NCI-H1417 treated with DMSO at 0.1 percent for 48 hours (cell line): ENCODE measurements at regions not wholly inside any gene's neighbourhood (a gene's known extent, or its start where the extent isn't known, plus 50 kb on each side); places are given as distances from the start of the nearest gene placed in this dataset.

Experiments used
- DNase-seq: peaks from one replicate; lab custom pipeline; 2025; lab: John Stamatoyannopoulos, UW

- no peak for DNase-seq
These were observed 87.4 kb upstream of the ZMIZ1 start for GRCh38 chr10:78981257-78981969.

GRCh38 chr10:78981970-78982281 is 86.8 kb upstream of the ZMIZ1 start:
- no peak for DNase-seq

GRCh38 chr10:78982726-78983125 is 86.0 kb upstream of the ZMIZ1 start:
- DNase-seq = no peak

GRCh38 chr10:78983608-78984007 is 85.2 kb upstream of the ZMIZ1 start:
- DNase-seq = no peak

- DNase-seq = no peak
These were observed 82.6 kb upstream of the ZMIZ1 start for GRCh38 chr10:78985973-78986818.

- DNase-seq = no peak
These were observed 77.6 kb upstream of the ZMIZ1 start for GRCh38 chr10:78991187-78991586.

- no peak for DNase-seq
These were observed 76.4 kb upstream of the ZMIZ1 start for GRCh38 chr10:78992333-78992732.

- no peak for DNase-seq
These were observed 75.4 kb upstream of the ZMIZ1 start for GRCh38 chr10:78993261-78993945.

- DNase-seq = no peak
These were observed 72.6 kb upstream of the ZMIZ1 start for GRCh38 chr10:78995987-78996791.

GRCh38 chr10:78996792-78997129 is 72.0 kb upstream of the ZMIZ1 start:
- no peak for DNase-seq

GRCh38 chr10:78997635-78998618 is 70.8 kb upstream of the ZMIZ1 start:
- DNase-seq = no peak

- DNase-seq = no peak
These were observed 67.5 kb upstream of the ZMIZ1 start for GRCh38 chr10:79001082-79001885.

- no peak for DNase-seq
These were observed 66.4 kb upstream of the ZMIZ1 start for GRCh38 chr10:79002336-79002735.

- DNase-seq = no peak
These were observed 65.3 kb upstream of the ZMIZ1 start for GRCh38 chr10:79003183-79004100.

- DNase-seq = no peak
These were observed 64.5 kb upstream of the ZMIZ1 start for GRCh38 chr10:79004311-79004710.

GRCh38 chr10:79005126-79005810 is 63.5 kb upstream of the ZMIZ1 start:
- no peak for DNase-seq

- DNase-seq = no peak
These were observed 61.7 kb upstream of the ZMIZ1 start for GRCh38 chr10:79007018-79007417.
